Neutrophil (primary cell): ENCODE measurements at regions not wholly inside any gene's neighbourhood (a gene's known extent, or its start where the extent isn't known, plus 50 kb on each side); places are given as distances from the start of the nearest gene placed in this dataset.

ENCODE experiments used
- H3K27ac ChIP-seq: fragments of 200-600 bp; sonication (generic); 2 replicates; pipeline ENCODE4 v1.5.1; 2016; ENCODE audit warnings: mild to moderate bottlenecking, moderate library complexity
- H3K27me3 ChIP-seq: fragments of 200-600 bp; sonication (generic); 2 replicates; pipeline ENCODE4 v1.6.0; 2016; ENCODE audit warnings: mild to moderate bottlenecking
- H3K36me3 ChIP-seq: fragments of 200-600 bp; sonication (generic); 2 replicates; pipeline ENCODE4 v1.5.1; 2017
- H3K4me1 ChIP-seq, 2 experiments: fragments of 200-600 bp in 1 of 2; sonication (generic) in 1 of 2; 1 replicate in 1 of 2; 2 replicates in 1 of 2; pipeline versions ENCODE4 v1.5.1 to v1.6.1; 2013 to 2016; ENCODE audit warnings: low read depth in 1 of 2, low read length in 1 of 2, mild to moderate bottlenecking in 1 of 2, moderate library complexity in 1 of 2; ENCODE audit not compliant: control insufficient read depth in 1 of 2, insufficient read depth in 1 of 2
- H3K4me3 ChIP-seq, 2 experiments: fragments of 200-600 bp in 1 of 2; sonication (generic) in 1 of 2; 1 replicate in 1 of 2; 2 replicates in 1 of 2; pipeline ENCODE4 v1.5.1; 2013 to 2016; ENCODE audit warnings: low read depth in 1 of 2, low read length in 1 of 2, mild to moderate bottlenecking in 1 of 2, moderate library complexity in 1 of 2
- H3K9me3 ChIP-seq: fragments of 200-600 bp; sonication (generic); 2 replicates; pipeline ENCODE4 v1.5.1; 2016
- TF ChIP-seq, protein P1 (sequence below): fragments of 200-600 bp; sonication (generic); IDR thresholded peaks from 2 replicates; pipeline ENCODE4 v1.5.1; 2016; ENCODE audit warnings: antibody characterized with exemption

DNA sequence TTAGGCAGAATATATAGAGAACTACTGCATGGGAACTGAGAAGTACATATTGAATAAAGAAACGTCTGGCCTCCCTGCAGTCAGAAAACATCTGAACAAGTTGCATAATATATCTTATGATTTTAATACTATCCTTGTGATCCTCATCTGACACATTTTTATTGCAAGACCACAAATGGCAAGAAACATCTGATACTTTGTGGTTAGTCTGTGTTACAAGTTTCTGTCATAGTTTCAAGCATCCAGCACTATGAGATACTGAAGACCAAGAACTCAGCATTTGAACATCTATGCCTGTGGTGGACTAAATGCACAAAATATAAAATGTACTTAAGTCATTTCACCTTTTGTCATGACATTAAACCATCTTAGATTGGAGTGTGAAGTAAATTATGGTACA is 1175.8 kb upstream of the MIR17HG start:
- TF ChIP-seq, protein P1, sequence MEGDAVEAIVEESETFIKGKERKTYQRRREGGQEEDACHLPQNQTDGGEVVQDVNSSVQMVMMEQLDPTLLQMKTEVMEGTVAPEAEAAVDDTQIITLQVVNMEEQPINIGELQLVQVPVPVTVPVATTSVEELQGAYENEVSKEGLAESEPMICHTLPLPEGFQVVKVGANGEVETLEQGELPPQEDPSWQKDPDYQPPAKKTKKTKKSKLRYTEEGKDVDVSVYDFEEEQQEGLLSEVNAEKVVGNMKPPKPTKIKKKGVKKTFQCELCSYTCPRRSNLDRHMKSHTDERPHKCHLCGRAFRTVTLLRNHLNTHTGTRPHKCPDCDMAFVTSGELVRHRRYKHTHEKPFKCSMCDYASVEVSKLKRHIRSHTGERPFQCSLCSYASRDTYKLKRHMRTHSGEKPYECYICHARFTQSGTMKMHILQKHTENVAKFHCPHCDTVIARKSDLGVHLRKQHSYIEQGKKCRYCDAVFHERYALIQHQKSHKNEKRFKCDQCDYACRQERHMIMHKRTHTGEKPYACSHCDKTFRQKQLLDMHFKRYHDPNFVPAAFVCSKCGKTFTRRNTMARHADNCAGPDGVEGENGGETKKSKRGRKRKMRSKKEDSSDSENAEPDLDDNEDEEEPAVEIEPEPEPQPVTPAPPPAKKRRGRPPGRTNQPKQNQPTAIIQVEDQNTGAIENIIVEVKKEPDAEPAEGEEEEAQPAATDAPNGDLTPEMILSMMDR, result no peak
- Histone ChIP-seq H3K27ac (no peak overlapping the region), H3K36me3 (no peaks in the 10 kb centered on the region), H3K27me3 (no peaks in the 10 kb centered on the region), H3K4me3 (no peak overlapping the region), H3K4me1 (no peaks in the 10 kb centered on the region), H3K9me3 (no peaks in the 10 kb centered on the region)

DNA sequence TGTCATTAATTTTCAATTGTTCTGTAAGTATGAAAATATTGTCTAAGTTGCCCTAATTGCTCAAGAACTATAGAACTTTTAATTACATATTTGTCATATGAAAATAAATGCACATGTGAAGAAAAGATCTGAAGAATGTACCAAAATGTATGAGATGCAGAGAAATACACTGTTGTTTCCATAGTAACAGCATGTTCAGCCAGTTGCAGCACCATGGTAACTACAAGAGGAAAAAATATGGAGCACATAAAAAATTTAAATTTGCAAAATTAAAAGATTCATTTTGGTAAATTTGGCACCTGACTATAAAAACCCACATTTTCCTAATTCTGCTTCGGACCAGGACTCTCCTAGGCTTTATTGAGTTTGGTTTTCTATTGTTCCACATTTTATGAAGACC is 1170.0 kb upstream of the MIR17HG start:
- H3K27ac ChIP-seq, result no peak overlapping the region
- no peaks in the 10 kb centered on the region for H3K9me3 ChIP-seq
- H3K36me3 ChIP-seq, result no peaks in the 10 kb centered on the region
- H3K4me3 ChIP-seq, result no peak overlapping the region
- H3K4me1 ChIP-seq, result no peaks in the 10 kb centered on the region
- no peaks in the 10 kb centered on the region for H3K27me3 ChIP-seq
- TF ChIP-seq, protein P1, result no peak

DNA sequence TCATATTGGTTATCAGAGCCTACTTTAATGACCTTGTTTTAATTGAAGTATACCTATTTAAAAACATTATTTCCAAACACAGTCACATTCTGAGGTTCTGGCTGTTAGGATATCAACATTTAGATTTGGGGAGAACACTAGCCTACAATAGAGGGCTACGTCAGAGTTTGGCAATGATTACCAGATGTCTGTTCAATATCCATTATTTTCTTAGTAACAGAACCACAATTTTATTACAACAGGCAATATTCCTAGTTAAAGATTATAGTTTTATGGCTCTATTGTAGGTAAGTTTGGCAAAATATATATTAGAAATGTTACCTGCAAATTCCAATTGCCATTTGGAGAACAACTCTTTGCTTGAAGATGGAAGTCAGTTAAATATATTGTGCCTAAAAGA is 1163.1 kb upstream of the MIR17HG start:
- Histone ChIP-seq H3K4me3 (no peak overlapping the region), H3K36me3 (no peaks in the 10 kb centered on the region), H3K9me3 (no peaks in the 10 kb centered on the region), H3K4me1 (no peaks in the 10 kb centered on the region), H3K27me3 (no peaks in the 10 kb centered on the region), H3K27ac (no peak overlapping the region)
- TF ChIP-seq, protein P1, result no peak

DNA sequence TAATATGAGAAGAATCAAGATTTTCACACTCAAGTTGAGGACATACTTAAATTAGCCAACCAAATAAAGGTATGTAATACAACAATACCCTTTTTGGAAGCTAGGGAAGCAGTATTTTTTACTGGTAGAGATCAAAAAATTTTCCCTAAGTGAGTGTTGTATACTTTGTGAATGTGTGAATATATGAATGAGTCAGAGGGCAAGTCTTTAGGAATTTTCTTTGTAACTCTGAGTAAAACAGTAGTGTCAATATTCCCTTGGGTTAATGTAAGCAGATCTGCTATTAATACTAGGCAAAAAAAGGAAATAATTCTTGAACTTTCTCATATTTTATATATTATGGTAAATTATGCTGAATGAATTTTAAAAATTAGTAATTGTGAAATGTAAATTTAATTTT is 1161.8 kb upstream of the MIR17HG start:
- TF ChIP-seq, protein P1, result no peak
- H3K4me3 ChIP-seq, result no peak overlapping the region
- H3K27me3 ChIP-seq, result no peaks in the 10 kb centered on the region
- H3K36me3 ChIP-seq, result no peaks in the 10 kb centered on the region
- no peaks in the 10 kb centered on the region for H3K9me3 ChIP-seq
- no peak overlapping the region for H3K27ac ChIP-seq
- no peaks in the 10 kb centered on the region for H3K4me1 ChIP-seq

DNA sequence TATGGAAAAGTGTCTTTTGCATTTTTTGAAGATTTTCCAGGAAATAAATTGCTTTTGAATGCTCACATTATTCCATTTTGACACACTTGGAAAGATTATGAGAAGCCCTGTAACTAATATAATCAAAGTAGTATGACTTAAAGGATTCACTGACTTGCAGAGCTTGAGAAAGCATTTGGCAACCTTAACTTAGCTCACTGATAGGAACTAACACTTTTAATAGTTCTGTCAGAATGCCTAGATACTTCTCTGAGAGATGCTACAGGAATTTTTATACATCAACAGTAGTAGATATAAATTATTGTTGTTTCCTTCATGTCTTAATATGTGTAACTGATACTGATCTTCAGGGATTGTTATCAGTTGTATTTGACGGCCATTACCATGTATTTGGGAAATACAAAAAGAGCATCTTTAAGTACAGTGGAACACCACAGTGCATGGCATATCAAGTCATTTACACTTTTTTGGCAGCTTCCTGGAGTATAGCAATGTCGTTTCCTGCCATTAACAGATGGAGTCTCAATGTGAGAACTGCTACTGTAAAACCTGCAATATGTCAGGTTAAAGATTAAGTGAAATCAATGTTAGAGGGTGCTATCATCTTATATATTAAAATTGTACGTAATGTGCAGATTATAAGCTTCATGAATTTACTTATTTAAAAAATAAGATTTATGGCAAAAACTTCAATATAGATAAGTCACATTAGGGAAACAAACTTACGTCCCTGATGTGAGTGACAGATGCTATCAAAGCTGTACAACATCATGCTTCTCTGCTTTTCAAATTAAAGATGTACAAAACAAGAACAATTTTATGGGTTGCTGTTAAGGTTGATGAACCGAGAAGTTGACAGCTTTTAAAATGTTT is 1159.8 kb upstream of the MIR17HG start:
- Histone ChIP-seq H3K4me3 (no peak overlapping the region), H3K27ac (no peak overlapping the region), H3K27me3 (no peaks in the 10 kb centered on the region), H3K9me3 (no peaks in the 10 kb centered on the region), H3K36me3 (no peaks in the 10 kb centered on the region), H3K4me1 (no peaks in the 10 kb centered on the region)
- TF ChIP-seq, protein P1, result no peak
